Fibroblast of skin of right biceps (primary cell): ENCODE measurements at regions not wholly inside any gene's neighbourhood (a gene's known extent, or its start where the extent isn't known, plus 50 kb on each side); places are given as distances from the start of the nearest gene placed in this dataset.
A peak's percentile ranks its signal among the peaks of the same experiment; 100 is the strongest.
"Not testable (repeated sequence)": the region's sequence is repeated elsewhere in the genome, so short reads cannot be mapped to it uniquely, and the experiment has no call there.

Experiments
- DNase-seq: peaks from one replicate; pipeline ENCODE4 v3.0.0-alpha.2; 2013

DNA sequence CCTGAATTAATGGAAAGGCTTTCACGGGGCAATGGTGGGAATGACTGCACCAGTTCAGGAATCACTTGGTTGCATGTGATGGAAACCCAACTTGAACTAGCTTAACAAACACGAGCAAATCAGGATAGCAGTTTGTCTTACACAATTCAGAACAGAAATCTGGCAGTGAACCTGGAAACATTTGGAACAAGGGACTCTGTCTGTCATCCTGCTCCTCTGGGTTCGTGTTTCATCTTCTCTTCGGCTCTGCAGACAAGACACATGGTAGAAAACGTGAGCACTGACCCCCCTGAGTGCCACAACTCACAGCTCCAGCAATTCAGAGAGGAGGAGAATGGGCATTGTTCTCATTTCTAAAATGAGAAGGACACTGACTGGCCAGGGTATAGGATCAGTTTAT lies 218.1 kb upstream of the NREP start:
- no peak for DNase-seq

DNA sequence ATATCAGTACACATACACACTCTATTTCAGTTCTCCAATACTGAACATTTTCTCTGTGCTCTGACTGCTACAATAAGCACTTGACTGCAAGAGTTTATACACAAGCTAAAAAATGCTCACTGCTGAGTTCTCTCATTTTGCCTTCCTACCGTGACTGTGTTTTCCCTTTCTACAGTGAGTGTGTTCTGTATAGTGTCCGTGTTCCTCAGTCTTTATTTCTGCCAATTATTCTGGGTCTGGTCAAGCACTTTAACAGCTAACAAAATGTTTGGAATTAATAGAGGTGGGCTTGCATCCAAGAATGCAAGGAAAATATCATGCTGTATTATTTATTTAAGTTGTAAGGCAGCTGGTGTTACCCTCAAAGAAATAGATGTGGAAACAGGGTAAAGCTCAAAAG lies 217.0 kb upstream of the NREP start:
- DNase-seq: no peak

DNA sequence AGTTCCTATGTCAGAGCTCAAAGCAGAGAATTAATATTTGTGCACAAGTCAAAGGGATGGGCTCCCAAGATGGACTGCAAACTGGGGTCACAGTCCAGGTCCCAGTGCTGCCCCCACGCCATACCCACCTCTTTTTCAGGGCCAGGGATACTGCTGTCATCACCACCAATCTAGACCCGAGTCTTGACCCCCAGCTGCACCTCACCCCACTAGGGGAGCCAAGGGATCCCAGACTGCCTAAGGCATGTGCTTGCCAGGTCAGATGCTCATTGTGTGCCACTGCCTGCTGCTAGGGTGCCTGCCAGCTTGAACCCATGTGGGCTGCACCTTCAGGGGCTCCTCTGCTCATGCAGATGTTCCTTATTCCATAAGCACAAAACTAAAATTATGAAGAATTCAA lies 215.6 kb upstream of the NREP start:
- no peak for DNase-seq

DNA sequence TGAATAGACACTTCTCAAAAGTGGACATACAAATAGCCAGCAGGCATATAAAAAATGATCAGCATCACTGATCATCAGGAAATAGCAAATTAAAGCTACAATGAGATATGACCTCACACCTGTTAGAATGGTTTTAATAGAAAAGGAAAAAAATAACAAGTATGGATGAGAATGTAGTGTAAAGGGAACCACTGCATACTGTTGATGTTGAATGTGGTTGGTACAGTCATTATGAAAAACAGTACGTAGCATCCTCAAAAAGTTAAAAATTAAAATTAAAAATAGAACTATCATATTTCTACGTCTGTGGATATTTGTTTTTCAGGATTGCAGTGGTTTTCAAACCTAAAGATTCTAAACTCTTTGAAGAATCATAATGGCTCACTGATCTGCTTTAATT lies 215.1 kb upstream of the NREP start:
- no peak for DNase-seq

DNA sequence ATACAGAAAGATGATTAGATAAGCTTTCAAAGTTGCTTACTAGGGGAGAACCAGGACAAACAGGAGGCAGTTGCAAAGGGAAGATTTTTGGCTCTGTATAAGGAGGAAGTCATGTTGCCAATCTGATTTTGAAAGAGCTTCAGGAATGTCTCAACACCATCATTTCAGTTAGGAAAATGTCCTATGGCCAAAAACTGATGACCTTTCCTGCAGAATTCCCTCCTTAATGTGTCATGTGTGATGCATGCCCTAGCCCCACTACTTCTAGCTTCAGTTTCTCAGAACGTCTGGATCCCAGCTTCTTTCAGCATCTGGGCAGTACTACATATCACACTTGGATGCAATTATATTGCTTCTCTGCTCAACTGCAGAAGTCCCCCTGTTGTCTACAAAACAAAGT lies 211.5 kb upstream of the NREP start:
- DNase-seq: peak; percentile 62

DNA sequence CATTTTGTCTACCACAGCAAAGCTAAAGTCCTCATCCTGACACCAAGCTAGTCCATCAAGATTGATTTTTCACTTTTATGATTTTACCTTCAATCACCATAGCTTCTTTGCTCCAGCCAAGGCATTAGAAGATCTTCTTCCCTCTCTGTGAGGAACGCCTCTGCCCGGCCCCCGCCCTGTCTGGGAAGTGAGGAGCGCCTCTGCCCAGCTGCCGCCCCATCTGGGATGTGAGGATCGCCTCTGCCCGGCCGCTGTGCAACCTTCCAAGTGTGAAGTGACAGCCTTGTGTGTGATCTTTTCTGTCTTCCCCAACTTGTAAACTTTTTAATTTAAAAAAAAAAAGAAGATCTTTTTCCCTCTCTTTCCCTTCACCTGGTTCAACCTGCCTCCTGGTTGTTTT lies 210.5 kb upstream of the NREP start:
- no peak for DNase-seq

DNA sequence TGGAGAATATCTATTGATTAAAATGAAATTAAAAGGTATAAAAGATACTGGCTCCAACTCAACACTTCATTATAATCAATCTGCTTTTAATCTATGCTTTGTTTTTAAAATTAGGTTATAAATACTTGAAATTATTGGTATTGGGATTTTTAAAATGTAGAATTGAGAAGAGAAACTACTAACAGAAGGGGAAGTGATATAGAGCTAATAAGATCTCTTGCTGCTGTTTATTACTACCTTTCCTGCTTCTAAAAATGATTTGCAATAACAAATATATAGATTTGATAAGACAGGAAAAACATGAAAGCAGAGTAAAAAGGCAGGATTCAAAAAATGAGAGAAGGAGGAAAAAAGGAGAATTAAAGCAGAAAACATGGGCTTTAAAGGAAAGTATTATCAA lies 209.3 kb upstream of the NREP start:
- no peak for DNase-seq

DNA sequence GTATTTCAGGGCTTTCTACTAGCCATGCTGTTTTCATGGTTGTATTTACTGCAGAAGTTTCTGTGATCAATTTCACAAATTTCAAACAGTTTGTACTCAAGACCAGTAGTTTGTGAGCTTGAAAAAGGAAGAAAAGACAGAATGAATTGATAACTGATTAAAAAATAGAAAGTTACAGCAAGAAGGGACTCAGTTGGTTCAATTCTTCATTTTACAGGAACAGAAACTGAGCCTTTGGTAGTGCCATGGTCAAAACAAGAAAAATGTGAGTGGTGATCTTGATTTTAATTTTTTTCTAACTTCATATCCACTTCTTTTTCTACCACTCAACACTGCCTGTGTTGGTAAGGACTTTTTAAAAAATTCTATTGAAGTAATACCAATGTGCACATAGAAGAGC lies 206.6 kb upstream of the NREP start:
- no peak for DNase-seq

DNA sequence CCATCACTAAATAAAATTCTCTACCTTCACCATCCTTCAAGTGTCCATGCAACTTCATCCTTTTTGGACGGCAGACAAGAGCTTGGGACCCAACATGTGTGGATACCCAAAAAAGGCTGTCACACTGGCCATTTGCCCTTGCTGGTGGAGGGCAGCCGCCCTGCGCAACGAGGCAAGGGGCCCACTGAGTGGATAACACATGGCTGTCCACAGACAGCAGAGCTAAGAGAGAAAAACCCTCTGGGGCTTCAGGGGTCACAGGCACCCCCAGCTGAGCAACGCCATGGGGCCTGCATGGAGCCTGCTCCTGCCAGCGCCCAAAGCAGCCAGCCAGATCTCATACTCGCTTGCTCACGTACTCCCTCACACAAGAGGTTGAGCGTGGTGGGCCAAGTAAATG lies 205.9 kb upstream of the NREP start:
- DNase-seq: no peak

DNA sequence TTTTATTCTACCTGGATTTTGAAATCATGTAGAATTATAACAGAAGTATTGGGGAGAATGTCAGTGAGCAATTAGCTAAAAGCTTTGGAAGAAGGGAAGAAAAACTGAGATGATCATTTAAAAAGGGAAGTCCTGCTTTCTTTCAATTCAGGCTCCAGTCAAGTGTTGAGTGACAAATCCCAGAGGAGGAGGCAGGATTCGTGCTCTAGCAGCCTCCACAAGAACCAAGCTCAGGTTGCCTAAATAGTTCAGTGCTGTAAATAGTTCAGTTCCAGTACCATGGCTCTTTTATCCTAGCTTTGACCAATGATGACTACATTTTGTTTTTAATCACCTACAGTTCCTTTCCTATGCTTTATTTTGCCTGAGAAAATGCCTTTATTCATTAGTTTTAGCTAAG lies 204.9 kb upstream of the NREP start:
- no peak for DNase-seq

DNA sequence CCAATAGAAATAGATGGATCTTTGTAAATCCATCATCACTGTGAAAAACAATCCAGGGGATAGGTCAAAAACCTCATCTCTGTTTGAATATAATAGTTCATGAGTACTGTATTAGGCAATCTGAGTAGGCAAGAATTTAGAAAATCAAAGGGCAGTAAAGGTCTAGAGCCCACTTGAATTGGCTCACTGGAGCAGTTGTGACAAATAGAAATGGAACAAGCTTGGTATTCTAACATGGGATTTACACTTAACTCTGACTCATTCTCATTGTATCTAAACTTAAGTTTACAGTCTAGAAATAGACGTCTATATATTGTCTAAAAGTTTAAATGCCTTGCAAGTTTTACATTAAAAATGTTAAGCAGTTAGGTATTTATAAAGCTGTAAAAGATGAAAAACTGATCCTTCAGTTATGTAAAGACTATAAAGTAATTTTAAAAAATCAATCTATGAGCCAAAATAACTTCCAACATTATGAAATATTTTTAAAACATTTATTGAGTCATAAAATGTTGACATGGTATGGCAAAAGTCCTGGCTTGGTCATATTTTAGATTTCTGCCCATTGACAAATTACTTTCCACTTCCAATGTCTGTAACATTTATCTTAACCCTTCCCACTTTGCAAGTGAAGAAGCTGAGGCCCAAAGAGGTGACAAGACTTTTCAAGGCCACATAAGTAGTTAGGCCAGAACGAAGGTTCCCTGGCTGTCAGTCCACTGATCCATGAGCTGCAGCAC lies 203.7 kb upstream of the NREP start:
- DNase-seq: peak; percentile 77

DNA sequence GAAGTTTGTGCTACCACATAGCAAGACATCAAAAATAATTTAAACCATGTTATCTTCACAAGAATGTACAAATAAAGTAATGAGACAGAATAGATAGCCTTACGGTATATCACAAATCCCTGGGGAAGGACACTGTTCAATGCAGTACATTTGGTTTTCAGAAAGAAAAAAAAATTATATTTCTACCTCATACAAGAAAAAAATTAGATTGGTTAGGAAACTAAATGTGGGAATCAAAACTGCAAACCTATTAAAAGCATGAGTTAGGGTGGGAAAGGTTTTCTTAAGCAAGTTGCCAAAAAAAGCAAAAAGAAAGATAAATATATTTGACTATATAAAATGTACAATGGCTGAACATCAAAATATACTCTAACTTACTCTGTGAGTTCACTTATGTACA lies 201.9 kb upstream of the NREP start:
- no peak for DNase-seq

DNA sequence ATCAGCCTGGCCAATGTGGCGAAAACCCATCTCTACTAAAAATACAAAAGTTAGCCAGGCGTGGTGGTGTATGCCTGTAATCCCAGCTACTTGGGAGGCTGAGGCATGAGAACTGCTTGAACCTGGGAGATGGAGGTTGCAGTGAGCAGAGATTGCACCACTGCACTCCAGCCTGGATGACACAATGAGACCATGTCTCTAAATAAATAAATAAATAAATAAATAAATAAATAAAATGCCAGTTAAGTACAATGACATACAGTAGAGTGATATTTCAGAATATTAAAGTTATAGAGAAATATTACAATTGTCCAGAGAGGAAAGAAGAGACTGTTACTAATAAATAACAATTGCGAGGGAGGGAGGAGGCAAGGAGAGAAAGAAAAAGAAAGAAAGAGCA lies 199.8 kb upstream of the NREP start:
- DNase-seq: not testable (repeated sequence)

DNA sequence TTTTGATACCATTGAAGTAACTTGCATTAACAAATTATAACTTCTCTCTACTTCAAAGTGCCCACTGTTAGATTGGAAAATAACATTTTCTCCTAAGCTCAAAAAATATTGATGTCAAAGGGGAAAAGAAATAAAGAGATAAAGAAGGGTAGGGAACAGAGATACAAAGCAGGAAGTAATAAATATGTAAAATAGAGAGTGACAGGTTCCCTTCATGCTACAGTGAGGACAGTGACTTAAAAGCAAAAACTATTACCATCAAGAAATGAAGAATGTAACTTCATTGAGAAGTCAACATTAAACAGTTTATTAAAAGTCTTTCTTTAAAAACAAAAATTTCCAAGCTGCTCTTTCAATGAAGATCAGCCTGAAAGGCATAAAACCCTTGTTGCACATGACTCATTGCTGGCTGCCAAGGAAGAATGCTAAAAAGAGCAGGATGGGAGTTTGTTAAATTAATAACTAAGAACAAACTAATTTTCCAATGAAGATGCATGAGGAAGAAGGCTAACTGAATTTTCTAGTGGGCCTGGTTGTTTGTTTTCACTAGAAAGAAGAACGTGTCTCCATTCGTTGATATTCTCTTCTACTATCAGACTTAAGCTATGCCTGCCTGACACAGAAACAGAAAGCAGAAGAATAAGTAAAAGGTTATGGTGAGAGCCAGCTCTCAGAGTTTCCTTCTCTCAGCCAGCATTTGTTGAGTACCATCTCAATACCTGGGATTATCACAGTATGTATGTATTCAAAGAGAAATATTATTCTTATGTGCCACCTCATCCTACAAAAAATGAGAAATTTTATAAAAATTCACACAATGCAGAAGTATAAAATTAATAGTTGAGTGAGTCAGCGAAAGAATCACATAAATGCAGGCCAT lies 197.8 kb upstream of the NREP start:
- DNase-seq: peak; percentile 63

DNA sequence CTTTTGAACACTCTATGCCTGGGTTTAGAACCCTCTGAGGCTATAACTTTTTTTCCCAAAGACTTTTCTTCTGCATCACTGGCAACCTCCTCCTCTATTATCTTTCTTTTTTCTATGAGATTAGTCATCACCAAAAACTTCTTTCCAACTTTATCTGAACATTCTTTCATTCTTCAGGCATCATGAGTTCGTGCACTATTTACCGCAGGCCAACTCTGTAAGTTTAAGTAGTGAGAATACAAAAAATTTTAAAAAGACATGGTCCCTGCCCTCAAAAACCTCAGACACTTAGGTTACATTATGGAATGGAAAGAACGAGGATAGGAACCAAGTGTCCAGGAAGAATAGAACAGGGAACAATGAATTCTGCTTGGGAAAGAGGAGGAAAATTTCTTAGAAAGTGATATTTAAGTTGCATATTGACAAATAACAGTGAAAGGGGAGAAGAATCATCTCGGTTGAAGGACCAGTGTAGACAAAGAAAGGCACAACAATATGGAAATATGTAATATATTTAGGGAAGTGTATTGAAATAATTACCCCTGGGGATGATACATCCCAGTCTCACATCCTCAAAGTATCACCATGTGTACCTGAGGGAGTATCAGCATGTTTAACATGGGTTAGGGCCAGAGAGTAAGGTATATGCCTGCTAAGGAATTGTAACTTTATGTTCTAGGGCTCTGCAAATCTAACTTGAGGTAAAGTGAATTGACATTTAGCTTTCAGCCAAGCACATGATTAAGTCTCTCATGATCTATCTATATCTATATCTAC lies 196.5 kb upstream of the NREP start:
- peak; percentile 92 for DNase-seq

DNA sequence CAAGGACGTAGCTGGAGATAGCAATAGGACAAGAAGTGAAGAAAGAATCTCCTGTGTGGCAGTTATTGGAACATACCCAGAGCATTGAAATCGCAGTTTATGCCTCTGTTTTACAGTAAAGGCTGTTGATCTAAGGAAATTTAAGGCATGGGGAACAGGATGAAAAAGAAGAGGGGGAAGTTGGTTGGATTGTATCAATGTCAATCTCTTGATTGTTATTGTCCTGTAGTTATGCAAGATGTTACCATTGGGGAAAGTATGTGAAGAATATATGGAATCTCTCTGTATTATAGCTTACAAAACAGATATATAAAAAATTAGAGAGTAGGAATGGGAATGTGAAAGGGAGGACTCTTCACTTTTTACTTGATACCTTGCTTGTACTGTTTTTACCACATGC lies 195.6 kb upstream of the NREP start:
- peak; percentile 46 for DNase-seq

DNA sequence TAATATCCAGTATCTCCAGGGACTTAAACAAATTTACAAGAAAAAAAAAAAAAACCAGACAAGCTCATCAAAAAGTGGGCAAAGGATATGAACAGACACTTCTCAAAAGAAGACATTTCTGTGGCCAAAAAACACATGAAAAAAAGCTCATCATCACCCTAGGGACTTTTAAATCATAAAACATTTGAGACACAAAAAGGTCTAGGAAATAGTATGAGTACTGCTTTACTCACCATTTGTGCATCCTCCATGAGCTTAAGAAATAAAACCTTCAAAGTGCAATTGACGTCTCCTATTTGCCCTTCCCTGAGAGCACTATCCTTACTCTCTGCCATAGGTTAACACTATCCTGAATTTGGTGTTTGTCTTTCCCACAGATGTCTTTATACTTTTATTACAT lies 193.7 kb upstream of the NREP start:
- peak; percentile 92 for DNase-seq

DNA sequence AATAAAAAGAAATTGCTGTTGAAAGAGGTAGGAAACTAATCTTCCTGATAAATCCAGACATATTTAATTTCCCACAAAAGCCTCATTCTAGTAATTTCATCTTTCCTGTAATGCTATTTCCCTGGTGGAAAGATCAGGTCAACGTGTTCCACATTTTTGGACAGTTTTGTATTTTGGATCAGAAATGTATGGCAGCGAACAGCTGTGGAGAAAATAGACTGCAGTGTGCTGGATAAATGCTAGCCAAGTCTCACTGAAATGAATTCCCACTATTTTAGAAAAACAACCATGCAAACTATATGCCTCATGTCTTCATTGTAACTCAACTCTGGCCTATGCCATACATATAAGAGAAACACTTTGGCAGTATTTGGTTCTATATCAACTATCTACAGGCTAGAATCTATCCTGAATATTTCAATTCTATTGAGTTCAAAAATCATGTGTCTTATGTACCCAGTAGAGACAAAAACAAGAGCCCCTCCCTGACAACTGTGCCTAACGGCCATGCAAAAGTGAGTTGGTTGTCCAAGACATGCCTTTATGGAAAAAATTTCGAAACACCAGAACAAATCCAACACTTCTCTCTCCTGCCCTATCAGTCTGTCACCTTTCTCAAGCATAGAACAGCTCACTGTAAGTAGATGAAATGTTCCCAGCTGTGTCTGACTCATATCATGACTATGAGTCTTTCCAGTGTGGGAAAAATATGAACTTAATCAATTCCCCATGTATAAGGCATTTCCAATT lies 191.3 kb upstream of the NREP start:
- DNase-seq: peak; percentile 98

DNA sequence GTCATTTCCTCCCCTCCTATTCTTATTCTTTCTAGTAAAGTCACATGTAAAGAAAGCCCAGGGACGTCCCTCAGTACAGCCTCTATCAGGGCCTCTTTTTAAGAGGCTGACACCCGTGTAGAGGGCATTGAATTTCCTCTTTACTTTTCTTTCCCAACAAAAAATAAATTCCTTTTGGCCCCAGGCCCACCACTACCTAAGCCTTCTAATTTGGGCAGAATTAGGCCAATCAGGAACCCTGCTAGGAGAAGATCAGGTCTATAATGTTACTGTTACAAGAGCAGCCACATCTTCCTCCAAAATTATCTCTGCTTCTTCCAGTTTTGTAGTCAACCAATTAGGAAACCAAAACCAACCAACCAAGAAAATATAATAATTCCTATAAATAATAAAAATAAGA lies 189.6 kb upstream of the NREP start:
- DNase-seq: no peak

DNA sequence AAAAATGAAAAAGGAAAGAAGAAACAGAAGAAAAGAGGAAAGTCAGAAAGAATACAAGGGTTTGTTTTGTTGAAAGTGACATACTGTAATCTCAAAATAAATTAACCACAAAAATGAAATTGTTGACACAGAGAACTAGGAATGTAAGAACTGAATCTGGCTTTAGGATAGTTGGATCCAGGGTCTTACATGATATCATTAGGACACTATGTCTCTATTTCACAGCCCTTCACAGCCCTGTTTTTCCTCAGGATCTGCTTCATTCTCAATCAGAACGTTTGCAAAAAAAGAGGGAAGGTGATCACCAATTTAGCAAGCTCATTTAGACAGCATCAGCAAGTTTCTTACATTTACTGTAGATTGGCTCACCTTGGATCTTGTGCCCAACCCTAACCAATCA lies 188.5 kb upstream of the NREP start:
- peak; percentile 67 for DNase-seq

DNA sequence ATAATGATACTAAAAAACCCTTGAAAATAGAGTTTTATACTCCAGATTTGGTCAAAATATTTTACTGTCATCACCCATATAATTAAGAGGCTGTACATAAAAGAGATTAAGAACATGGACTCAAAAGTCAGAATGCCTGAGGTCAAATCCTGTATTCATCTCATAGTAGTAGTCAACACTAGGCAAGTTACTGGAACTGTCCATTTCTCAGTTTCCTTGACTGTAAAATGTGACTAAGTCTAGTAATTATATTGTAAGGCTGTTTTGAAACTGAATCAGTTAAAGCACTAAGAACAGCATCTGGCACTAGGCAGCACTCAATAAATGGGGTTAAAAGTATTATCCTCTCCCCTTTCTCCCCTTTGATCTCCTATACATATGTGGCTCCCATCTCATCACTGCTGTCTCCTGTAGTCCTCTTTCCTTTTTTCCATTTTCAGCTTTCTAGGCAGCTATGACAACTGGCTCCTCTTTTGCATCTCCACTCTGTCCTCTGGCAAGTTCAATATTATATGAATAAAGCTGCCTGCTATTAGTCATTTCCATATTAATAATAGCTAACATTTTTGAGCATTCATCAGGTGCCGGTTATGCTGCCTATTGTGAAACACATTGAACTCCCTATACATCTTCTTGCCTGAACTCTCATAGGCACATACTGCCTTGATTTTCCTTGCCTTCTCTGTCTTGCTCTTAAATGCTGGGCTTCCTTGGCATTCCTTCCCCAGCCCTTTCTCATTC lies 185.8 kb upstream of the NREP start:
- DNase-seq: peak; percentile 85

DNA sequence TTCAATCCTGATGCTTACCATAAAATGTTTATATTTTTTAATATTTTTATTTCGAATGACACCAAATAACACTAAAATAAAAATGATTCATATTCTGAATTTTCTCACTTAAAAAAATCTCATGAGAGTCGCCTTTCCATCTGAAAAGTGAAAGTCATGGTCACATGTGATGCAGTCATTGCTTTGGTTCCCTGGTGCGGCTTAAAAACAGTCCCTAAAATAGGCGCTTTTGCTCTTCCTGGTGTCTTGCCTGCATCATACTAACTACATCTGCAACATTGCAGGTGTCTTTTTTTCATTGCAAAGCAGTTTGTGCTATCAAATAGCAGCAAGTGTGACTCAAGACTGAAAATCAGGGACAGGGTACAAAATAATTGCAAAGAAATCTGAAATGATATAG lies 185.2 kb upstream of the NREP start:
- no peak for DNase-seq
